H9 (cell line): ENCODE measurements at regions not wholly inside any gene's neighbourhood (a gene's known extent, or its start where the extent isn't known, plus 50 kb on each side); places are given as distances from the start of the nearest gene placed in this dataset.

Source experiments
- DNase-seq: peaks from one replicate; pipeline ENCODE4 v3.0.0-alpha.2; 2017
- H2AFZ ChIP-seq: one replicate; pipeline ENCODE4 v1.6.1; 2013; ENCODE audit warnings: mild to moderate bottlenecking, low read length, control low read depth, moderate library complexity
- H2AK5ac ChIP-seq: 2 replicates; pipeline ENCODE4 v1.6.1; 2013; ENCODE audit warnings: low read length, control low read depth, mixed read lengths; ENCODE audit not compliant: insufficient read length
- H2BK120ac ChIP-seq: one replicate; pipeline ENCODE4 v1.6.1; 2013; ENCODE audit warnings: low read depth, mild to moderate bottlenecking, low read length, control low read depth, inconsistent platforms; ENCODE audit not compliant: poor library complexity, severe bottlenecking
- H2BK12ac ChIP-seq: 2 replicates; pipeline ENCODE4 v1.6.1; 2013; ENCODE audit warnings: low read length, control low read depth, mixed read lengths, low read depth; ENCODE audit not compliant: insufficient read length
- H2BK15ac ChIP-seq: 2 replicates; pipeline ENCODE4 v1.6.1; 2013; ENCODE audit warnings: low read depth, low read length, control low read depth
- H2BK20ac ChIP-seq: one replicate; pipeline ENCODE4 v1.6.1; 2013; ENCODE audit warnings: low read depth, mild to moderate bottlenecking, low read length, control low read depth, inconsistent platforms; ENCODE audit not compliant: poor library complexity, severe bottlenecking
- H2BK5ac ChIP-seq: 2 replicates; pipeline ENCODE4 v1.6.1; 2013; ENCODE audit warnings: low read length, control low read depth, mixed read lengths; ENCODE audit not compliant: insufficient read length
- H3K14ac ChIP-seq: 2 replicates; pipeline ENCODE4 v1.6.1; 2013; ENCODE audit warnings: low read length, control low read depth; ENCODE audit not compliant: insufficient read depth
- H3K18ac ChIP-seq: 2 replicates; pipeline ENCODE4 v1.6.1; 2013; ENCODE audit warnings: low read depth, mild to moderate bottlenecking, mixed read lengths, low read length, control low read depth; ENCODE audit not compliant: insufficient read length
- H3K23ac ChIP-seq: 2 replicates; pipeline ENCODE4 v1.6.1; 2013; ENCODE audit warnings: low read length, control low read depth, mixed read lengths, low read depth; ENCODE audit not compliant: insufficient read length
- H3K23me2 ChIP-seq: 2 replicates; pipeline ENCODE4 v1.6.1; 2013; ENCODE audit warnings: low read depth, mild to moderate bottlenecking, mixed read lengths, low read length, control low read depth; ENCODE audit not compliant: insufficient read length, poor library complexity, severe bottlenecking
- H3K27ac ChIP-seq: 2 replicates; pipeline ENCODE4 v1.5.1; 2013; ENCODE audit warnings: low read length, control low read depth, mixed read lengths, low read depth; ENCODE audit not compliant: insufficient read length
- H3K27me3 ChIP-seq: 2 replicates; pipeline ENCODE4 v1.6.1; 2013; ENCODE audit warnings: low read length, control low read depth, inconsistent platforms; ENCODE audit not compliant: insufficient read depth
- H3K4ac ChIP-seq: 2 replicates; pipeline ENCODE4 v1.6.1; 2013; ENCODE audit warnings: low read depth, mild to moderate bottlenecking, control low read depth, inconsistent platforms, low read length, moderate library complexity
- H3K4me1 ChIP-seq: 2 replicates; pipeline ENCODE4 v1.6.1; 2013; ENCODE audit warnings: low read length, control low read depth, inconsistent platforms; ENCODE audit not compliant: insufficient read depth
- H3K4me2 ChIP-seq: 2 replicates; pipeline ENCODE4 v1.6.1; 2013; ENCODE audit warnings: low read length, control low read depth, mixed read lengths; ENCODE audit not compliant: insufficient read length, insufficient read depth
- H3K56ac ChIP-seq: 2 replicates; pipeline ENCODE4 v1.6.1; 2013; ENCODE audit warnings: low read depth, mild to moderate bottlenecking, mixed read lengths, low read length, control low read depth; ENCODE audit not compliant: insufficient read length
- H3K79me1 ChIP-seq: 2 replicates; pipeline ENCODE4 v1.6.1; 2013; ENCODE audit warnings: low read depth, mild to moderate bottlenecking, moderate library complexity, low read length, control low read depth, inconsistent platforms; ENCODE audit not compliant: insufficient read depth, poor library complexity, severe bottlenecking
- H3K79me2 ChIP-seq: 2 replicates; pipeline ENCODE4 v1.6.1; 2013; ENCODE audit warnings: low read length, control low read depth, inconsistent platforms; ENCODE audit not compliant: insufficient read depth
- H3K9ac ChIP-seq: 2 replicates; pipeline ENCODE4 v1.6.1; 2013; ENCODE audit warnings: low read length, control low read depth, mixed read lengths; ENCODE audit not compliant: insufficient read length; ENCODE audit errors: extremely low read depth
- H3K9me3 ChIP-seq: one replicate; pipeline ENCODE4 v1.6.1; 2013; ENCODE audit warnings: low read depth, low read length, inconsistent platforms; ENCODE audit not compliant: control insufficient read depth
- H3T11ph ChIP-seq: one replicate; pipeline ENCODE4 v1.6.1; 2013; ENCODE audit warnings: mild to moderate bottlenecking, low read length, control low read depth, inconsistent platforms
- H4K20me1 ChIP-seq: one replicate; pipeline ENCODE4 v1.6.1; 2013; ENCODE audit not compliant: control insufficient read depth, insufficient read length, insufficient read depth
- H4K5ac ChIP-seq: 2 replicates; pipeline ENCODE4 v1.6.1; 2013; ENCODE audit warnings: low read depth, mild to moderate bottlenecking, mixed read lengths, low read length, control low read depth; ENCODE audit not compliant: insufficient read length
- H4K8ac ChIP-seq: replicated peaks from 2 replicates; pipeline ENCODE4 v1.6.1; 2013; ENCODE audit warnings: low read length, control low read depth, mixed read lengths, low read depth; ENCODE audit not compliant: insufficient read length
- H4K91ac ChIP-seq: 2 replicates; pipeline ENCODE4 v1.6.1; 2013; ENCODE audit warnings: low read depth, mild to moderate bottlenecking, moderate library complexity, mixed read lengths, low read length, control low read depth; ENCODE audit not compliant: insufficient read length
- H3K27ac Mint-ChIP-seq, 3 experiments: 2 replicates in 2 of 3; 3 replicates in 1 of 3; pipeline ENCODE4 v1.8.0; 2020 to 2021; ENCODE audit warnings: mixed read lengths in 3 of 3, mild to moderate bottlenecking in 1 of 3, moderate library complexity in 1 of 3
- H3K27me3 Mint-ChIP-seq: 2 replicates; pipeline ENCODE4 v1.8.0; 2021; ENCODE audit warnings: low read depth, mild to moderate bottlenecking, moderate library complexity, mixed read lengths
- H3K36me3 Mint-ChIP-seq, 3 experiments: 2 replicates in 2 of 3; 3 replicates in 1 of 3; pipeline ENCODE4 v1.8.0; 2020 to 2021; ENCODE audit warnings: low read depth in 3 of 3, mixed read lengths in 3 of 3; ENCODE audit not compliant: insufficient read depth in 1 of 3
- H3K4me1 Mint-ChIP-seq, 2 experiments: 2 replicates each; pipeline ENCODE4 v1.8.0; 2020; ENCODE audit warnings: mixed read lengths in 2 of 2
- H3K4me3 Mint-ChIP-seq, 2 experiments: 2 replicates in 1 of 2; 3 replicates in 1 of 2; pipeline ENCODE4 v1.8.0; 2020 to 2021; ENCODE audit warnings: mild to moderate bottlenecking in 2 of 2, mixed read lengths in 2 of 2, moderate library complexity in 1 of 2
- H3K9me3 Mint-ChIP-seq, 2 experiments: 2 replicates in 1 of 2; 3 replicates in 1 of 2; pipeline ENCODE4 v1.8.0; 2020; ENCODE audit warnings: mild to moderate bottlenecking in 2 of 2, mixed read lengths in 2 of 2, moderate library complexity in 1 of 2
- WGBS: extraction: QIAGEN DNeasy Blood & Tissue Kit; methylation state at CpG from one replicate; pipeline ENCODE4 v1.1.7; 2013; ENCODE audit warnings: missing lambda C conversion rate, low lambda C conversion rate, mixed read lengths; ENCODE audit not compliant: insufficient read length; ENCODE audit errors: extremely low coverage; 5-methylcytosine and 5-hydroxymethylcytosine counted together
- TF ChIP-seq, protein P1 (sequence below): fragments of 200-600 bp; sonication (generic); conservative IDR thresholded peaks from 3 replicates; pipeline ENCODE4 v1.8.0; 2021; ENCODE audit warnings: antibody characterized with exemption, mild to moderate bottlenecking

GRCh38 chr11:25483915-25484635, 847.9 kb upstream of the ANO3 start:
- Histone ChIP-seq H3K18ac (no peak overlapping the region), H2AK5ac (no peak overlapping the region), H3K14ac (no peak overlapping the region), H3K27ac (no peak overlapping the region), H2BK15ac (no peak overlapping the region), H2BK5ac (no peak overlapping the region), H3T11ph (no peak overlapping the region), H2AFZ (no peak overlapping the region), H4K20me1 (no peaks in the 10 kb centered on the region), H2BK120ac (no peak overlapping the region), H3K4ac (no peak overlapping the region), H4K91ac (no peak overlapping the region), H4K8ac (no peak overlapping the region), H3K79me1 (no peaks in the 10 kb centered on the region), H3K23ac (no peak overlapping the region), H3K9ac (no peak overlapping the region), H3K23me2 (no peaks in the 10 kb centered on the region), H3K9me3 (no peaks in the 10 kb centered on the region), H3K4me2 (no peak overlapping the region), H3K79me2 (no peaks in the 10 kb centered on the region), H4K5ac (no peak overlapping the region), H3K4me1 (no peaks in the 10 kb centered on the region; the same call in 1 of the 2 replicates), H2BK12ac (no peak overlapping the region), H3K27me3 (no peaks in the 10 kb centered on the region), H2BK20ac (no peak overlapping the region), H3K56ac (no peak overlapping the region)
- no peaks in the 10 kb centered on the region for H3K27me3 Mint-ChIP-seq
- no peak overlapping the region for H3K4me3 Mint-ChIP-seq
- no CpG with 5 or more reads among the region's 5 CpGs for WGBS
- H3K4me1 Mint-ChIP-seq: peaks cover 6 to 11% of the 10 kb centered on the region in 2 experiments
- TF ChIP-seq, protein P1, sequence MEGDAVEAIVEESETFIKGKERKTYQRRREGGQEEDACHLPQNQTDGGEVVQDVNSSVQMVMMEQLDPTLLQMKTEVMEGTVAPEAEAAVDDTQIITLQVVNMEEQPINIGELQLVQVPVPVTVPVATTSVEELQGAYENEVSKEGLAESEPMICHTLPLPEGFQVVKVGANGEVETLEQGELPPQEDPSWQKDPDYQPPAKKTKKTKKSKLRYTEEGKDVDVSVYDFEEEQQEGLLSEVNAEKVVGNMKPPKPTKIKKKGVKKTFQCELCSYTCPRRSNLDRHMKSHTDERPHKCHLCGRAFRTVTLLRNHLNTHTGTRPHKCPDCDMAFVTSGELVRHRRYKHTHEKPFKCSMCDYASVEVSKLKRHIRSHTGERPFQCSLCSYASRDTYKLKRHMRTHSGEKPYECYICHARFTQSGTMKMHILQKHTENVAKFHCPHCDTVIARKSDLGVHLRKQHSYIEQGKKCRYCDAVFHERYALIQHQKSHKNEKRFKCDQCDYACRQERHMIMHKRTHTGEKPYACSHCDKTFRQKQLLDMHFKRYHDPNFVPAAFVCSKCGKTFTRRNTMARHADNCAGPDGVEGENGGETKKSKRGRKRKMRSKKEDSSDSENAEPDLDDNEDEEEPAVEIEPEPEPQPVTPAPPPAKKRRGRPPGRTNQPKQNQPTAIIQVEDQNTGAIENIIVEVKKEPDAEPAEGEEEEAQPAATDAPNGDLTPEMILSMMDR: no peak
- H3K9me3 Mint-ChIP-seq: no peaks in the 10 kb centered on the region
- no peak overlapping the region for H3K27ac Mint-ChIP-seq
- no peaks in the 10 kb centered on the region for H3K36me3 Mint-ChIP-seq
- DNase-seq: no peak
